MCF 10A (cell line): ENCODE measurements at regions not wholly inside any gene's neighbourhood (a gene's known extent, or its start where the extent isn't known, plus 50 kb on each side); places are given as distances from the start of the nearest gene placed in this dataset.

Source experiments
- BruUV-seq: library from RNA; stranded (reverse); fragments of 400-500 nt; replicated peaks from 2 replicates; lab custom pipeline; 2021; lab: Mats Ljungman, UMichigan
- CTCF ChIA-PET: fragments of 300-600 bp; sonication (Branson Sonifier 250); formaldehyde crosslinking; extraction: SDS; loops from one replicate; lab custom pipeline; 2021; ENCODE audit warnings: antibody characterized with exemption, inconsistent platforms; lab: Yijun Ruan, JAX
- POLR2A ChIA-PET: fragments of 300-600, 350-650 bp; sonication (Branson Sonifier 250); formaldehyde crosslinking; extraction: SDS; loops from one replicate; lab custom pipeline; 2020; ENCODE audit warnings: antibody characterized with exemption, inconsistent platforms; lab: Yijun Ruan, JAX
- DNase-seq: peaks from one replicate; pipeline ENCODE4 v3.0.0-alpha.2; 2018; ENCODE audit not compliant: unreplicated experiment
- H3K27ac Mint-ChIP-seq: one replicate; pipeline ENCODE4 v1.8.0; 2022; ENCODE audit warnings: mild to moderate bottlenecking, low read depth, mixed read lengths; ENCODE audit not compliant: unreplicated experiment
- H3K27me3 Mint-ChIP-seq: one replicate; pipeline ENCODE4 v1.8.0; 2022; ENCODE audit warnings: mixed read lengths; ENCODE audit not compliant: insufficient read depth, unreplicated experiment
- H3K36me3 Mint-ChIP-seq: one replicate; pipeline ENCODE4 v1.8.0; 2022; ENCODE audit warnings: mild to moderate bottlenecking, moderate library complexity, mixed read lengths; ENCODE audit not compliant: insufficient read depth, unreplicated experiment
- H3K4me1 Mint-ChIP-seq: one replicate; pipeline ENCODE4 v1.8.0; 2022; ENCODE audit warnings: mixed read lengths; ENCODE audit not compliant: insufficient read depth, unreplicated experiment
- H3K4me3 Mint-ChIP-seq: one replicate; pipeline ENCODE4 v1.8.0; 2022; ENCODE audit warnings: mild to moderate bottlenecking, moderate library complexity, mixed read lengths; ENCODE audit not compliant: unreplicated experiment
- H3K9me3 Mint-ChIP-seq: one replicate; pipeline ENCODE4 v1.8.0; 2022; ENCODE audit warnings: mixed read lengths; ENCODE audit not compliant: unreplicated experiment
- intact Hi-C: fragments of 100-400 bp; cut with micrococcal nuclease; formaldehyde crosslinking; loops from 2 replicates; pipeline ENCODE4 v1.14.1; 2022
- TF ChIP-seq, protein P1 (sequence below): fragments of 200-600 bp; IDR thresholded peaks from one replicate; pipeline ENCODE4 v1.8.0; 2022; ENCODE audit warnings: antibody characterized with exemption, mild to moderate bottlenecking; ENCODE audit not compliant: unreplicated experiment

GRCh38 chr2:236336575-236337464, 72.6 kb upstream of the ASB18 start:
- H3K9me3 Mint-ChIP-seq = no peaks in the 10 kb centered on the region
- H3K36me3 Mint-ChIP-seq = peaks cover 4% of the 10 kb centered on the region
- peaks cover 49% of the 10 kb centered on the region for H3K27me3 Mint-ChIP-seq
- TF ChIP-seq, protein P1, sequence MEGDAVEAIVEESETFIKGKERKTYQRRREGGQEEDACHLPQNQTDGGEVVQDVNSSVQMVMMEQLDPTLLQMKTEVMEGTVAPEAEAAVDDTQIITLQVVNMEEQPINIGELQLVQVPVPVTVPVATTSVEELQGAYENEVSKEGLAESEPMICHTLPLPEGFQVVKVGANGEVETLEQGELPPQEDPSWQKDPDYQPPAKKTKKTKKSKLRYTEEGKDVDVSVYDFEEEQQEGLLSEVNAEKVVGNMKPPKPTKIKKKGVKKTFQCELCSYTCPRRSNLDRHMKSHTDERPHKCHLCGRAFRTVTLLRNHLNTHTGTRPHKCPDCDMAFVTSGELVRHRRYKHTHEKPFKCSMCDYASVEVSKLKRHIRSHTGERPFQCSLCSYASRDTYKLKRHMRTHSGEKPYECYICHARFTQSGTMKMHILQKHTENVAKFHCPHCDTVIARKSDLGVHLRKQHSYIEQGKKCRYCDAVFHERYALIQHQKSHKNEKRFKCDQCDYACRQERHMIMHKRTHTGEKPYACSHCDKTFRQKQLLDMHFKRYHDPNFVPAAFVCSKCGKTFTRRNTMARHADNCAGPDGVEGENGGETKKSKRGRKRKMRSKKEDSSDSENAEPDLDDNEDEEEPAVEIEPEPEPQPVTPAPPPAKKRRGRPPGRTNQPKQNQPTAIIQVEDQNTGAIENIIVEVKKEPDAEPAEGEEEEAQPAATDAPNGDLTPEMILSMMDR = no peak
- H3K4me1 Mint-ChIP-seq = no peaks in the 10 kb centered on the region
- intact Hi-C loops = no loop called here
- H3K4me3 Mint-ChIP-seq = no peak overlapping the region
- DNase-seq = no peak
- POLR2A ChIA-PET = no interaction called here
- CTCF ChIA-PET = interaction anchor here (0.9 to 1.0 kb wide), 4 partner anchors 10 to 723 kb away, joined by 3 read pairs; no protein-coding TSS in a partner anchor
- no TSS peak for BruUV-seq
- H3K27ac Mint-ChIP-seq = no peak overlapping the region

GRCh38 chr2:236337465-236338325, 73.5 kb upstream of the ASB18 start:
- CTCF ChIA-PET = interaction anchor here (1.0 kb wide), 1 partner anchor 15 kb away, joined by 3 read pairs; no protein-coding TSS in a partner anchor
- Mint-ChIP-seq H3K36me3 (peaks cover 4% of the 10 kb centered on the region), H3K9me3 (no peaks in the 10 kb centered on the region), H3K27ac (no peak overlapping the region), H3K27me3 (peaks cover 49% of the 10 kb centered on the region), H3K4me1 (no peaks in the 10 kb centered on the region), H3K4me3 (no peak overlapping the region)
- no TSS peak for BruUV-seq
- intact Hi-C loops = no loop called here
- TF ChIP-seq, protein P1 = no peak
- POLR2A ChIA-PET = no interaction called here
- DNase-seq = no peak

- H3K4me3 Mint-ChIP-seq = no peak overlapping the region
- DNase-seq = no peak
- POLR2A ChIA-PET = interaction anchor here (0.6 to 0.7 kb wide), 2 partner anchors 543 to 562 kb away, joined by 3 to 4 read pairs; no protein-coding TSS in a partner anchor
- peaks cover 43% of the 10 kb centered on the region for H3K27me3 Mint-ChIP-seq
- H3K4me1 Mint-ChIP-seq = no peaks in the 10 kb centered on the region
- intact Hi-C loops = no loop called here
- CTCF ChIA-PET = no interaction called here
- no peaks in the 10 kb centered on the region for H3K9me3 Mint-ChIP-seq
- peaks cover 4% of the 10 kb centered on the region for H3K36me3 Mint-ChIP-seq
- BruUV-seq = no TSS peak
- no peak overlapping the region for H3K27ac Mint-ChIP-seq
- TF ChIP-seq, protein P1 = no peak
Measured at GRCh38 chr2:236338495-236339184, 74.4 kb upstream of the ASB18 start.
